PC-9 (cell line): ENCODE measurements at regions not wholly inside any gene's neighbourhood (a gene's known extent, or its start where the extent isn't known, plus 50 kb on each side); places are given as distances from the start of the nearest gene placed in this dataset.

Source experiments
- BruUV-seq: library from RNA; stranded (reverse); fragments of 400-500 nt; replicated peaks from 2 replicates; lab custom pipeline; 2021; lab: Mats Ljungman, UMichigan
- CTCF ChIA-PET: fragments of 300-600 bp; sonication (Branson Sonifier 250); formaldehyde crosslinking; loops from one replicate; lab custom pipeline; 2022; ENCODE audit warnings: antibody characterized with exemption; lab: Charles Lee
- POLR2A ChIA-PET: fragments of 300-600 bp; sonication (Branson Sonifier 250); formaldehyde crosslinking; loops from one replicate; lab custom pipeline; 2022; ENCODE audit warnings: antibody characterized with exemption; ENCODE audit not compliant: unreplicated experiment; lab: Charles Lee
- DNase-seq, 2 experiments: peaks; one replicate each; pipeline versions ENCODE4 v3.0.0 to v3.0.0-alpha.2; 2015 to 2022; ENCODE audit warnings: mixed read lengths in 1 of 2
- H2AFZ ChIP-seq: fragments of 200-600 bp; sonication (generic); 2 replicates; pipeline ENCODE4 v1.8.1; 2017; ENCODE audit warnings: antibody characterized with exemption
- H3F3A ChIP-seq: fragments of 200-600 bp; sonication (generic); 2 replicates; pipeline ENCODE4 v1.8.1; 2017; ENCODE audit warnings: antibody characterized with exemption, mild to moderate bottlenecking, low read depth; ENCODE audit not compliant: insufficient read depth
- H3K27ac ChIP-seq: fragments of 200-600 bp; sonication (generic); 2 replicates; pipeline ENCODE4 v1.6.1; 2016; ENCODE audit warnings: mixed run types
- H3K27me3 ChIP-seq: fragments of 200-600 bp; sonication (generic); 2 replicates; pipeline ENCODE4 v1.6.1; 2016; ENCODE audit warnings: low read depth, mixed run types; ENCODE audit not compliant: insufficient read depth
- H3K36me3 ChIP-seq: fragments of 200-600 bp; sonication (generic); 2 replicates; pipeline ENCODE4 v1.6.1; 2016; ENCODE audit warnings: low read depth, mixed run types
- H3K4me1 ChIP-seq: fragments of 200-600 bp; sonication (generic); replicated peaks from 2 replicates; pipeline ENCODE4 v1.6.1; 2016; ENCODE audit warnings: mixed run types; ENCODE audit not compliant: insufficient read depth
- H3K4me2 ChIP-seq: fragments of 200-600 bp; sonication (generic); 2 replicates; pipeline ENCODE4 v1.6.1; 2017; ENCODE audit warnings: mixed run types
- H3K4me3 ChIP-seq: fragments of 200-600 bp; sonication (generic); 2 replicates; pipeline ENCODE4 v1.6.1; 2016; ENCODE audit warnings: mixed run types
- H3K79me2 ChIP-seq: fragments of 200-600 bp; sonication (generic); 2 replicates; pipeline ENCODE4 v1.6.1; 2017; ENCODE audit warnings: low read depth, mixed run types
- H3K9me2 ChIP-seq: fragments of 200-600 bp; sonication (generic); 2 replicates; pipeline ENCODE4 v1.8.1; 2017; ENCODE audit warnings: mild to moderate bottlenecking; ENCODE audit not compliant: insufficient read depth
- H3K9me3 ChIP-seq: fragments of 200-600 bp; sonication (generic); 2 replicates; pipeline ENCODE4 v1.8.1; 2016; ENCODE audit warnings: low read depth; ENCODE audit not compliant: insufficient read depth
- H4K20me1 ChIP-seq: fragments of 200-600 bp; sonication (generic); 2 replicates; pipeline ENCODE4 v1.8.1; 2017; ENCODE audit not compliant: insufficient read depth
- CTCF ChIP-seq: fragments of 200-600 bp; sonication (generic); conservative IDR thresholded peaks from 2 replicates; pipeline ENCODE4 v1.6.1; 2017; ENCODE audit warnings: mixed run types, antibody characterized with exemption, mild to moderate bottlenecking, moderate library complexity
- EZH2 ChIP-seq: fragments of 200-600 bp; sonication (generic); IDR thresholded peaks from 2 replicates; pipeline ENCODE4 v1.8.0; 2017; ENCODE audit warnings: antibody characterized with exemption, low read depth
- intact Hi-C: fragments of 100-400 bp; cut with micrococcal nuclease; formaldehyde crosslinking; loops from one replicate; pipeline ENCODE4 v1.10.0; 2022; ENCODE audit not compliant: unreplicated experiment

- Histone ChIP-seq H3F3A (no peaks in the 10 kb centered on the region), H3K4me1 (no peaks in the 10 kb centered on the region), H3K79me2 (no peaks in the 10 kb centered on the region), H3K9me3 (no peaks in the 10 kb centered on the region), H3K9me2 (no peaks in the 10 kb centered on the region), H2AFZ (no peak overlapping the region), H3K4me2 (no peak overlapping the region), H3K36me3 (no peaks in the 10 kb centered on the region), H3K27ac (no peak overlapping the region), H3K4me3 (no peak overlapping the region), H3K27me3 (peaks cover 42% of the 10 kb centered on the region), H4K20me1 (no peaks in the 10 kb centered on the region)
- ChIA-PET POLR2A (interaction anchor here (0.6 kb wide), 1 partner anchor 35 kb away, joined by 3 read pairs; no protein-coding TSS in a partner anchor), CTCF (no interaction called here)
- no TSS peak for BruUV-seq
- no peak for DNase-seq
- TF ChIP-seq CTCF (no peak), EZH2 (no peak)
- intact Hi-C loops, result no loop called here
Observed at GRCh38 chr2:240291337-240292034, 144.0 kb upstream of the GPC1 start.

- Histone ChIP-seq H3K9me3 (no peaks in the 10 kb centered on the region), H3F3A (no peaks in the 10 kb centered on the region), H3K27ac (no peak overlapping the region), H3K4me1 (no peaks in the 10 kb centered on the region), H2AFZ (no peak overlapping the region), H3K9me2 (no peaks in the 10 kb centered on the region), H3K27me3 (peaks cover 42% of the 10 kb centered on the region), H4K20me1 (no peaks in the 10 kb centered on the region), H3K36me3 (no peaks in the 10 kb centered on the region), H3K79me2 (no peaks in the 10 kb centered on the region), H3K4me2 (no peak overlapping the region), H3K4me3 (no peak overlapping the region)
- BruUV-seq, result no TSS peak
- TF ChIP-seq EZH2, result no peak
- POLR2A ChIA-PET, result no interaction called here
- CTCF ChIA-PET, result no interaction called here
- intact Hi-C loops, result no loop called here
- DNase-seq, result no peak
Observed at GRCh38 chr2:240292035-240292574, 143.4 kb upstream of the GPC1 start.

GRCh38 chr2:240292619-240293525, 142.6 kb upstream of the GPC1 start:
- no peaks in the 10 kb centered on the region for H3K4me1 ChIP-seq
- CTCF ChIA-PET, result no interaction called here
- intact Hi-C loops, result no loop called here
- H3K9me2 ChIP-seq, result no peaks in the 10 kb centered on the region
- H3K27ac ChIP-seq, result no peak overlapping the region
- no peak overlapping the region for H2AFZ ChIP-seq
- no peak for DNase-seq
- H4K20me1 ChIP-seq, result no peaks in the 10 kb centered on the region
- no peak for TF ChIP-seq EZH2
- no peaks in the 10 kb centered on the region for H3F3A ChIP-seq
- H3K27me3 ChIP-seq, result peaks cover 42% of the 10 kb centered on the region
- BruUV-seq, result no TSS peak
- no peaks in the 10 kb centered on the region for H3K36me3 ChIP-seq
- POLR2A ChIA-PET, result no interaction called here
- no peak overlapping the region for H3K4me3 ChIP-seq
- no peaks in the 10 kb centered on the region for H3K79me2 ChIP-seq
- no peak overlapping the region for H3K4me2 ChIP-seq
- H3K9me3 ChIP-seq, result no peaks in the 10 kb centered on the region
